Eye (tissue), 1 donor: ENCODE measurements at regions not wholly inside any gene's neighbourhood (a gene's known extent, or its start where the extent isn't known, plus 50 kb on each side); places are given as distances from the start of the nearest gene placed in this dataset.

Experiments used
- DNase-seq: peaks from one replicate; pipeline ENCODE4 v3.0.0-alpha.2; 2015

- DNase-seq: no peak
Observed at GRCh38 chr20:63114693-63115311, 101.1 kb downstream of the YTHDF1 start.

- DNase-seq: no peak
Observed at GRCh38 chr20:63114006-63114692, 101.8 kb downstream of the YTHDF1 start.

- no peak for DNase-seq
Observed at GRCh38 chr20:63112491-63113219, 103.3 kb downstream of the YTHDF1 start.

GRCh38 chr20:63108247-63108646, 101.5 kb upstream of the BHLHE23 start:
- no peak for DNase-seq

GRCh38 chr20:63107449-63108200, 100.9 kb upstream of the BHLHE23 start:
- no peak for DNase-seq

- no peak for DNase-seq
Observed at GRCh38 chr20:63106765-63107448, 100.1 kb upstream of the BHLHE23 start.

GRCh38 chr20:63106108-63106764, 99.5 kb upstream of the BHLHE23 start:
- no peak for DNase-seq

GRCh38 chr20:63105211-63106107, 98.7 kb upstream of the BHLHE23 start:
- no peak for DNase-seq

- DNase-seq: no peak
Observed at GRCh38 chr20:63104312-63105181, 97.8 kb upstream of the BHLHE23 start.

GRCh38 chr20:63103402-63104311, 96.9 kb upstream of the BHLHE23 start:
- DNase-seq: no peak

- DNase-seq: peak; percentile 39
Observed at GRCh38 chr20:63102721-63103375, 96.1 kb upstream of the BHLHE23 start.

- DNase-seq: peak; percentile 69
Observed at GRCh38 chr20:63101781-63102720, 95.3 kb upstream of the BHLHE23 start.

GRCh38 chr20:63100926-63101699, 94.3 kb upstream of the BHLHE23 start:
- no peak for DNase-seq

GRCh38 chr20:63100174-63100925, 93.6 kb upstream of the BHLHE23 start:
- DNase-seq: no peak

GRCh38 chr20:63099456-63100173, 92.9 kb upstream of the BHLHE23 start:
- peak; percentile 44 for DNase-seq
